22Rv1 (cell line): ENCODE measurements at regions not wholly inside any gene's neighbourhood (a gene's known extent, or its start where the extent isn't known, plus 50 kb on each side); places are given as distances from the start of the nearest gene placed in this dataset.
"Not testable (repeated sequence)": the region's sequence is repeated elsewhere in the genome, so short reads cannot be mapped to it uniquely, and the experiment has no call there.

Experiments
- H3K27ac ChIP-seq: fragments of 450-650 bp; 2 replicates; pipeline ENCODE4 v1.5.1; 2017
- ZFX ChIP-seq: fragments of 450-650 bp; IDR thresholded peaks from 2 replicates; pipeline ENCODE4 v1.6.1; 2017; ENCODE audit warnings: antibody characterized with exemption, borderline replicate concordance
- TF ChIP-seq, protein P1 (sequence below): fragments of 450-650 bp; IDR thresholded peaks from 2 replicates; pipeline ENCODE4 v1.5.1; 2017; ENCODE audit warnings: mild to moderate bottlenecking

DNA sequence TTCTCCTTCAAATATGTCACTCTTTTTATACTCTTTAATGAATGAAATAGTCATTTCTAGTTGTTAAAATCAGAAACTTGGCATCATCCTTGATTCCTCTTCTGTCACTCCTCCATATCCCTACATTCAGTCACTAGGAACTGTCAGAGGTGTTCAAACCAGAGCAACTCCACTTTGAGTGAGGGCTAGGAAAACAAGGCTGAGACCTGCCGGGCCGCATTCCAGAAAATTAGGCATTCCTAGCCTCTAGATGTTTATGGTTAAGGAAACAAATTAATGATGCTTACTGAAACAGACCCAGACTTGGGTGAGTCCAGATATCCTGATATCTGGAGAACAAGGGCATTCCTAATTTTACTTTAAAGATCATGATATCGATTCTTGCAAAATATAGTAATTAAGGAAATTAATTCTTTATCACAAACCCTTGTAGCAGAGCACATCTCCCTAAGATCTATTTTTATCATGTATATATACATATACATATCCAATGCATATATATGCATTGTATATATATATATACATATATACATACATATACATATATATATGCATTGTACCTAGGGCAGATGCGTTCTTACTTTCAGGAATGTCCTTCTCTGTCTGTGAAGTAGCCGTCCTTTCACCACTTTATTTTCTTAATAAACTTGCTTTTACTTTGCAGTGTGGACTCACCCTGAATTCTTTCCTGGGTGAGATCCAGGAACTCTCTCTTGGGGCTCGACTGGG lies 98.4 kb upstream of the GC start:
- no peak overlapping the region for H3K27ac ChIP-seq
- TF ChIP-seq ZFX: no peak
- TF ChIP-seq, protein P1, sequence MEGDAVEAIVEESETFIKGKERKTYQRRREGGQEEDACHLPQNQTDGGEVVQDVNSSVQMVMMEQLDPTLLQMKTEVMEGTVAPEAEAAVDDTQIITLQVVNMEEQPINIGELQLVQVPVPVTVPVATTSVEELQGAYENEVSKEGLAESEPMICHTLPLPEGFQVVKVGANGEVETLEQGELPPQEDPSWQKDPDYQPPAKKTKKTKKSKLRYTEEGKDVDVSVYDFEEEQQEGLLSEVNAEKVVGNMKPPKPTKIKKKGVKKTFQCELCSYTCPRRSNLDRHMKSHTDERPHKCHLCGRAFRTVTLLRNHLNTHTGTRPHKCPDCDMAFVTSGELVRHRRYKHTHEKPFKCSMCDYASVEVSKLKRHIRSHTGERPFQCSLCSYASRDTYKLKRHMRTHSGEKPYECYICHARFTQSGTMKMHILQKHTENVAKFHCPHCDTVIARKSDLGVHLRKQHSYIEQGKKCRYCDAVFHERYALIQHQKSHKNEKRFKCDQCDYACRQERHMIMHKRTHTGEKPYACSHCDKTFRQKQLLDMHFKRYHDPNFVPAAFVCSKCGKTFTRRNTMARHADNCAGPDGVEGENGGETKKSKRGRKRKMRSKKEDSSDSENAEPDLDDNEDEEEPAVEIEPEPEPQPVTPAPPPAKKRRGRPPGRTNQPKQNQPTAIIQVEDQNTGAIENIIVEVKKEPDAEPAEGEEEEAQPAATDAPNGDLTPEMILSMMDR: no peak

DNA sequence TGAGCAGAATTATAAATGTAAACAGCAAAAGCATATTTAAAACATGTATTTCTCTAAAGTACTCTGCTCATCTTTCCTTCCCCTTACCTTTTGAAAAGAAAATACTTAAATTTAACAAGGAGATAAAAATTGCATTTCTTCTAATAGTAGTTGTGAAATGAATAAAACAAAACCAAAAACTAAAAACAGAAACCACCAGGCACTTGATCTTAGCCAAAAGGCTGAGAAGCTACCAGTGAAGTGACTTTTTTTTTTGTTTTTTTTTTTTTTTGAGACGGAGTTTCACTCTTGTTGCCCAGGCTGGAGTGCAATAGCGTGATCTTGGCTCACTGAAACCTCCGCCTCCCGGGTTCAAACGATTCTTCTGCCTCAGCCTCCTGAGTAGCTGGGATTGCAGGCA lies 116.5 kb upstream of the GC start:
- not testable (repeated sequence) for H3K27ac ChIP-seq

DNA sequence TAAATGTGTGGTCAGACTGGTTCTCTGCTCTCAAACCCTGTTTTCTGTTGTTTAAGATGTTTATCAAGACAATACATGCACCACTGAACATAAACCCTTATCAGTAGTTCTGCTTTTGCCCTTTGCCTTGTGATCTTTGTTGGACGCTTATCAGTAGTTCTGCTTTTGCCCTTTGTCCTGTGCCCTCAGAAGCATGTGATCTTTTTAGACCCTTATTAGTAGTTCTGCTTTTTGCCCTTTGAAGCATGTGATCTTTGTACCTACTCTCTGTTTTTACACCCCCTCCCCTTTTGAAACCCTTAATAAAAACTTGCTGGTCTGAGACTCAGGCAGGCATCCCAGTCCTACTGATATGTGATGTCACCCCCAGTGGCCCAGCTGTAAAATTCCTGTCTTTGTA lies 121.7 kb upstream of the GC start:
- not testable (repeated sequence) for H3K27ac ChIP-seq

DNA sequence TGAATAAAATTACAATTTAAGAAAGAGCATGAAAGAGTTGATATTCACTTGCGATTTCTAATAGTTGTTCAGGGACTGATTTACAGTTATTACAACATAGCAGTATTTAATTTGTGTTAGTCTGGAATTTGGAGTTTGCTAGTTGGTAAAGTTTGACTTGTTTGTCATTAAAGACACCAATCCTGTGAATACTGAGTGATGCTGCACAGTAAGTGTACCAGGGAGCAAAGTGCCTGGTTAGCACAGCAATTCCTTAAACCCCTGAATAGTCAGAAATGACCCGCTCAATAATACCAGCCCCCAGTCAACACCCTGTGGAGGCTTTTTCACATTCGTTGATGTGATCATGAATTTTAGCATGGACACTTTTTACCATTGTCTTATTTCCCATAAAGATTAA lies 122.2 kb upstream of the GC start:
- TF ChIP-seq, protein P1: no peak
- TF ChIP-seq ZFX: no peak

DNA sequence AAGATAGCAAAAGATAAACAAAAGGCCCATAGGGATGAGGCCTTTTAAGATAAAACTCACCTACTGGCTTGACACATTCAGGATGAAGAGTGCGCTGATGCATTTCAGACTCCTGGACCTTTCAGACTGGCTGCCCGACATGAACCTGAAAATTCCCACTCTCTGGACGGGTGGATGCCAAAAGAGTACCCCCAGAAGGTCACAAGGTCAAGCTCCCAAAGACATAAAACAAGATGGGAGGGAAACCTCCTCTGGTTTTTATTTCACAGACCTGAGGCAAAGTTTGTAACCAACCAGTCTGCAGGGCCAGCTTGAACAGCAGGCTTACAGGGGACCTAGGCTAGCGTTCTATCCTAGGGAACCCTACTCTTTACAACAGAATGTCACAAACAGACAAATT lies 123.2 kb upstream of the GC start:
- H3K27ac ChIP-seq: no peak overlapping the region
- no peak for TF ChIP-seq ZFX
- TF ChIP-seq, protein P1: no peak

More for the DNA sequence above, 122.2 kb upstream of the GC start:
- no peak overlapping the region for H3K27ac ChIP-seq

DNA sequence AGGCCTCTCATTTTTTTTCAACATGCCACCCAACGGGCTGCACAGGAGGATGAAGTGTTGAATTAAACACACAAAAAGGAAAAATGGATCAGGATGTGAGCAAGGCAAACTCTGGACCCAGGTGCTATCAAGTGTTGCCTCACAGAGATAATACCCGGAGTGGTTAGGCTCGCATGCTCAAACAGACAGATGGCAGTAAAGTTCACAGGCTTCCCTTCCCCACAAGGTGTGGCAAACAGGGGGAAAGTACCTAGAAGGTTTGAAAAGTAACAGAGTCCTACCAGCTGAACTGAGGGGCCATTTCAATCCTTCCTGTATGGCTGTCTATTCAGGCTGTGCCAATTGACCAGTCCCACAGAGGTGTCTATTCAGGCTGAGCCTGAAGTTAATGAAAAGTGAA lies 123.9 kb upstream of the GC start:
- H3K27ac ChIP-seq: no peak overlapping the region
- TF ChIP-seq, protein P1: no peak

DNA sequence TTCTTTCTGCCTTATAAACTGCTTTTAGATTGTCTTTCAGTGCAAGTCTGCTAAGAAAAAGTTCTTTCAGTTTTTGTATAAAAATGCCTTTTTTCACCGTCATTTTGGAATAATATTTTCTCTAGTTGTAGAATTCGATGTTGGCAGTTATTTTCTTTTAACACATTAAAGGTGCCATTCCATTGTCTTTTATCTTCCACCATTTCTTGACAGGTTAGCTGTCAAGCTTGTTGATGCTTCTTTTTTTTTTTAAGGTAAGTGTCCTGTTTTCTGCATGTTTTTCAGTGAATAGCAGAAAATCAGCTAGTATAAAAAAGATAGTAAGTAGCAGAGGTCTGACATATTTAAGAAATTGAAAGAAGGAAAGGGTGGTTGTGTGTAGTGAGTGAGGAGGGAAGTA lies 118.5 kb upstream of the NPFFR2 start:
- H3K27ac ChIP-seq: no peak overlapping the region
- TF ChIP-seq, protein P1: no peak
- TF ChIP-seq ZFX: no peak

DNA sequence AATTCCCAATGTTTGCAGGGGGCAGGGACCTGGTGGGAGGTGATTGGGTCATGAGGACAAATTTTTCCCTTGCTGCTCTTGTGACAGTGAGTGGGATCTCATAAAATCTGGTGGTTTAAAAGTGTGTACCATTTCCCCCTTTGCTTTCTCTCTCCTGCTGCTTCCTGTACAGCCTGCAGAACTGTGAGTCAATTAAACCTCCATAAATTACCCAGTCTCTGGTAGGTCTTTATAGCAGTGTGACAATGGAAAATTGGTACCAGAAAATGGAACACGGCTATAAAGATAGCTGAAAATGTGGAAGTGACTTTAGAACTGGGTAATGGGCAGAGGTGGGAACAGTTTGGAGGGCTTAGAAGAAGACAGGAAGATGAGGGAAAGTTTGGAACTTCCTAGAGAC lies 108.7 kb upstream of the NPFFR2 start:
- H3K27ac ChIP-seq: no peak overlapping the region
- TF ChIP-seq, protein P1: no peak
- TF ChIP-seq ZFX: no peak
